K562 (cell line): ENCODE measurements at regions not wholly inside any gene's neighbourhood (a gene's known extent, or its start where the extent isn't known, plus 50 kb on each side); places are given as distances from the start of the nearest gene placed in this dataset.

ENCODE experiments used
- ATAC-seq: fragments of 200-7000 bp; cut with Tn5 transposase; 3 replicates; pipeline ENCODE4 v1.9.1; 2020; ENCODE audit warnings: moderate library complexity
- BruUV-seq: library from RNA; stranded (reverse); fragments of 400-500 nt; replicated peaks from 2 replicates; lab custom pipeline; 2021; lab: Mats Ljungman, UMichigan
- CTCF ChIA-PET: fragments of 300-600 bp; formaldehyde crosslinking; extraction: SDS; loops from one replicate; lab custom pipeline; 2021; ENCODE audit warnings: low intra/inter-chr PET ratio; lab: Yijun Ruan, JAX
- POLR2A ChIA-PET: fragments of 300-600, 350-650 bp; sonication (Branson Sonifier 250); formaldehyde crosslinking; extraction: SDS; loops from one replicate; lab custom pipeline; 2021; ENCODE audit warnings: antibody characterized with exemption, inconsistent platforms; lab: Yijun Ruan, JAX
- DNase-seq, 4 experiments: peaks; one replicate each; pipeline versions ENCODE4 v3.0.0 to v3.0.0-alpha.2; 2011 to 2018; ENCODE audit warnings: low spot score in 3 of 4, mixed read lengths in 3 of 4; ENCODE audit errors: extremely low read depth in 1 of 4
- FAIRE-seq: peaks from 2 replicates; lab custom pipeline; 2011; peaks lifted over from hg19 to GRCh38; lab: Jason Lieb, UNC
- H2AFZ ChIP-seq: 2 replicates; pipeline ENCODE4 v1.6.0; 2011; ENCODE audit warnings: low read depth, low read length, control low read depth, inconsistent platforms
- H3K27ac ChIP-seq: fragments of 200-600 bp; 3 replicates; pipeline ENCODE4 v1.8.0; 2011; ENCODE audit warnings: low read depth, mild to moderate bottlenecking, control low read depth, inconsistent platforms, low read length, moderate library complexity, mixed read lengths; ENCODE audit errors: extremely low read depth
- H3K27me3 ChIP-seq, 2 experiments: fragments of 300-600 bp in 1 of 2; 2 replicates in 1 of 2; 3 replicates in 1 of 2; pipeline versions ENCODE4 v1.6.0 to v1.8.0; 2011; ENCODE audit warnings: inconsistent platforms in 2 of 2, low read length in 2 of 2, mild to moderate bottlenecking in 1 of 2, mixed read lengths in 1 of 2, moderate library complexity in 1 of 2; ENCODE audit not compliant: control insufficient read depth in 2 of 2, insufficient read depth in 2 of 2
- H3K36me3 ChIP-seq: fragments of 300-600 bp; 3 replicates; pipeline ENCODE4 v1.8.0; 2011; ENCODE audit warnings: mild to moderate bottlenecking, low read length, inconsistent platforms; ENCODE audit not compliant: control insufficient read depth, insufficient read depth
- H3K4me1 ChIP-seq, 2 experiments: fragments of 200-600 bp in 1 of 2; replicated peaks in 1 of 2; 2 replicates in 1 of 2; 3 replicates in 1 of 2; pipeline versions ENCODE4 v1.5.1 to v1.8.0; 2011; ENCODE audit warnings: inconsistent platforms in 2 of 2, low read length in 2 of 2, mild to moderate bottlenecking in 1 of 2, mixed read lengths in 1 of 2, moderate library complexity in 1 of 2; ENCODE audit not compliant: control insufficient read depth in 2 of 2, insufficient read depth in 2 of 2
- H3K4me2 ChIP-seq: 2 replicates; pipeline ENCODE4 v1.6.1; 2011; ENCODE audit warnings: low read length, control low read depth, inconsistent platforms, mixed read lengths; ENCODE audit not compliant: insufficient read depth
- H3K4me3 ChIP-seq: fragments of 200-600 bp; sonication (generic), shearing (Covaris generic); 2 replicates; pipeline ENCODE4 v1.5.1; 2016; ENCODE audit warnings: control low read depth, inconsistent platforms
- H3K79me2 ChIP-seq: fragments of 200-600 bp; 3 replicates; pipeline ENCODE4 v1.8.0; 2011; ENCODE audit warnings: low read length, inconsistent platforms; ENCODE audit not compliant: control insufficient read depth, insufficient read depth
- H3K9ac ChIP-seq, 2 experiments: 2 replicates each; pipeline versions ENCODE4 v1.6.0 to v1.6.1; 2011; ENCODE audit warnings: low read depth in 2 of 2, low read length in 2 of 2, control low read depth in 1 of 2, inconsistent platforms in 1 of 2, mild to moderate bottlenecking in 1 of 2, mixed read lengths in 1 of 2; ENCODE audit not compliant: insufficient read depth in 1 of 2
- H3K9me1 ChIP-seq: one replicate; pipeline ENCODE4 v1.6.0; 2011; ENCODE audit warnings: inconsistent platforms, mild to moderate bottlenecking, low read length, moderate library complexity; ENCODE audit not compliant: control insufficient read depth, insufficient read depth
- H3K9me3 ChIP-seq: replicated peaks from 2 replicates; pipeline ENCODE4 v1.5.1; 2011; ENCODE audit warnings: low read depth, low read length, inconsistent platforms; ENCODE audit not compliant: control insufficient read depth, insufficient read depth
- H4K20me1 ChIP-seq: replicated peaks from 2 replicates; pipeline ENCODE4 v1.6.1; 2011; ENCODE audit warnings: low read length, inconsistent platforms, mixed read lengths; ENCODE audit not compliant: control insufficient read depth, insufficient read depth
- CBFA2T2 ChIP-seq: fragments of 450-650 bp; conservative IDR thresholded peaks from 2 replicates; pipeline ENCODE4 v1.6.1; 2017; ENCODE audit warnings: mild to moderate bottlenecking
- GATAD2A ChIP-seq: fragments of 450-650 bp; IDR thresholded peaks from 2 replicates; pipeline ENCODE4 v1.6.1; 2017
- HNRNPH1 ChIP-seq: fragments of 200-400 bp; formaldehyde crosslinking; optimal IDR thresholded peaks from 2 replicates; pipeline ENCODE3; 2017; ENCODE audit warnings: low read depth, mild to moderate bottlenecking, low read length, moderate library complexity
- NCOR1 ChIP-seq: fragments of 450-650 bp; IDR thresholded peaks from 2 replicates; pipeline ENCODE4 v1.6.1; 2016; ENCODE audit warnings: mild to moderate bottlenecking, moderate library complexity
- PHF8 ChIP-seq: fragments of 200-600 bp; sonication (generic); IDR thresholded peaks from 2 replicates; pipeline ENCODE4 v1.6.1; 2012; ENCODE audit warnings: mixed run types, mild to moderate bottlenecking, inconsistent platforms, low read length, moderate library complexity, borderline replicate concordance
- RBBP5 ChIP-seq: fragments of 200-600 bp; sonication (generic); IDR thresholded peaks from 2 replicates; pipeline ENCODE4 v1.6.1; 2012; ENCODE audit warnings: borderline replicate concordance, mild to moderate bottlenecking, low read length, control low read depth, inconsistent platforms; ENCODE audit not compliant: insufficient read depth, poor library complexity, severe bottlenecking
- RBM34 ChIP-seq: fragments of 200-400 bp; formaldehyde crosslinking; IDR thresholded peaks from 2 replicates; pipeline ENCODE4 v1.6.1; 2018; ENCODE audit warnings: low read length, borderline replicate concordance; ENCODE audit not compliant: insufficient read depth
- SMAD2 ChIP-seq: fragments of 150-350 bp; IDR thresholded peaks from 2 replicates; pipeline ENCODE4 v1.6.1; 2014; ENCODE audit warnings: low read depth, mild to moderate bottlenecking, low read length
- SREBF1 ChIP-seq: fragments of 150-350 bp; IDR thresholded peaks from 2 replicates; pipeline ENCODE4 v1.6.1; 2014; ENCODE audit warnings: antibody characterized with exemption, low read depth, low read length, borderline replicate concordance
- YBX1 ChIP-seq: fragments of 450-650 bp; IDR thresholded peaks from 2 replicates; pipeline ENCODE4 v1.7.1; 2016; ENCODE audit warnings: mild to moderate bottlenecking
- WGBS: fragments of 100-300 bp; shearing (Covaris generic); methylation state at CpG from one replicate; pipeline ENCODE4 v1.1.6; 2016; ENCODE audit warnings: low coverage, mixed read lengths; ENCODE audit not compliant: insufficient coverage; ENCODE audit errors: missing lambda C conversion rate; 5-methylcytosine and 5-hydroxymethylcytosine counted together
- in situ Hi-C: fragments of 300-500 bp; cut with MboI; formaldehyde crosslinking; loops from 4 replicates; pipeline ENCODE4 v1.15.0; 2018; ENCODE audit warnings: inconsistent platforms, mixed read lengths
- intact Hi-C: fragments of 100-400 bp; cut with micrococcal nuclease; formaldehyde crosslinking; loops from 2 replicates; pipeline ENCODE4 v1.14.2; 2022

GRCh38 chr16:6192532-6192931 is 1094.9 kb upstream of the EEF2KMT start:
- 0% methylated on average over 3 of the region's 3 CpGs for WGBS
- Histone ChIP-seq H3K36me3 (no peaks in the 10 kb centered on the region), H3K9me1 (no peaks in the 10 kb centered on the region), H3K27me3 (no peaks in the 10 kb centered on the region), H2AFZ (no peak overlapping the region), H3K4me2 (no peak overlapping the region), H4K20me1 (no peaks in the 10 kb centered on the region; the same call in 1 of the 2 replicates), H3K4me1 (no peaks in the 10 kb centered on the region), H3K27ac (no peak overlapping the region), H3K79me2 (no peaks in the 10 kb centered on the region), H3K9ac (no peak overlapping the region), H3K4me3 (no peak overlapping the region), H3K9me3 (no peaks in the 10 kb centered on the region)
- in situ Hi-C loops (no loop called here), intact Hi-C loops (no loop called here)
- ATAC-seq (no peak), FAIRE-seq (no peak), DNase-seq (no peak)
- BruUV-seq: no TSS peak
- no peak for TF ChIP-seq RBM34
- TF ChIP-seq SREBF1: no peak
- no peak for TF ChIP-seq CBFA2T2
- TF ChIP-seq SMAD2: no peak
- TF ChIP-seq NCOR1: no peak
- TF ChIP-seq GATAD2A: no peak
- no peak for TF ChIP-seq PHF8
- no peak for TF ChIP-seq RBBP5
- no peak for TF ChIP-seq HNRNPH1
- TF ChIP-seq YBX1: no peak
- ChIA-PET POLR2A (no interaction called here), CTCF (no interaction called here)
